Activated CD4-positive, alpha-beta memory T cell treated with anti-CD3 and anti-CD28 coated beads, Interleukin-2, amount 10 ng/mL, durations not matched to agents 7 days and 5 days (primary cell): ENCODE measurements at regions not wholly inside any gene's neighbourhood (a gene's known extent, or its start where the extent isn't known, plus 50 kb on each side); places are given as distances from the start of the nearest gene placed in this dataset.

ENCODE experiments used
- CTCF ChIA-PET: fragments of 350-600 bp; sonication (Branson Sonifier 250); formaldehyde crosslinking; loops from one replicate; lab custom pipeline; 2021; ENCODE audit warnings: antibody characterized with exemption, inconsistent platforms; lab: Charles Lee
- POLR2A ChIA-PET: fragments of 350-600 bp; sonication (Branson Sonifier 250); formaldehyde crosslinking; loops from one replicate; lab custom pipeline; 2021; ENCODE audit warnings: antibody characterized with exemption; lab: Charles Lee
- DNase-seq: peaks from one replicate; pipeline ENCODE4 v3.0.0-alpha.2; 2020
- H3K27ac Mint-ChIP-seq: one replicate; pipeline ENCODE4 v1.8.0; 2021; ENCODE audit warnings: mild to moderate bottlenecking, mixed read lengths
- H3K27me3 Mint-ChIP-seq: one replicate; pipeline ENCODE4 v1.8.0; 2021; ENCODE audit warnings: mixed read lengths
- H3K36me3 Mint-ChIP-seq: one replicate; pipeline ENCODE4 v1.8.0; 2021; ENCODE audit warnings: low read depth, mixed read lengths
- H3K4me1 Mint-ChIP-seq: one replicate; pipeline ENCODE4 v1.8.0; 2021; ENCODE audit warnings: mixed read lengths
- H3K4me3 Mint-ChIP-seq: one replicate; pipeline ENCODE4 v1.8.0; 2021; ENCODE audit warnings: mild to moderate bottlenecking, mixed read lengths
- H3K9me3 Mint-ChIP-seq: one replicate; pipeline ENCODE4 v1.8.0; 2021; ENCODE audit warnings: mixed read lengths

GRCh38 chr10:85195596-85195995, 867.2 kb downstream of the CCSER2 start:
- Mint-ChIP-seq H3K27me3 (no peaks in the 10 kb centered on the region), H3K27ac (no peak overlapping the region), H3K4me1 (no peaks in the 10 kb centered on the region), H3K36me3 (no peaks in the 10 kb centered on the region), H3K4me3 (no peak overlapping the region), H3K9me3 (peaks cover 4% of the 10 kb centered on the region)
- POLR2A ChIA-PET: no interaction called here
- CTCF ChIA-PET: no interaction called here
- DNase-seq: no peak

- no peak overlapping the region for H3K4me3 Mint-ChIP-seq
- no peaks in the 10 kb centered on the region for H3K27me3 Mint-ChIP-seq
- peaks cover 4% of the 10 kb centered on the region for H3K9me3 Mint-ChIP-seq
- H3K36me3 Mint-ChIP-seq: no peaks in the 10 kb centered on the region
- no peaks in the 10 kb centered on the region for H3K4me1 Mint-ChIP-seq
- CTCF ChIA-PET: no interaction called here
- DNase-seq: no peak
- no peak overlapping the region for H3K27ac Mint-ChIP-seq
- POLR2A ChIA-PET: no interaction called here
These were observed 876.4 kb downstream of the CCSER2 start for GRCh38 chr10:85204814-85205213.

GRCh38 chr10:85212526-85212925, 884.1 kb downstream of the CCSER2 start:
- Mint-ChIP-seq H3K9me3 (no peaks in the 10 kb centered on the region), H3K4me3 (no peak overlapping the region), H3K27ac (no peak overlapping the region), H3K36me3 (no peaks in the 10 kb centered on the region), H3K4me1 (no peaks in the 10 kb centered on the region), H3K27me3 (no peaks in the 10 kb centered on the region)
- ChIA-PET CTCF (no interaction called here), POLR2A (no interaction called here)
- DNase-seq: no peak

- Mint-ChIP-seq H3K4me3 (no peak overlapping the region), H3K9me3 (no peaks in the 10 kb centered on the region), H3K4me1 (no peaks in the 10 kb centered on the region), H3K27me3 (no peaks in the 10 kb centered on the region), H3K36me3 (no peaks in the 10 kb centered on the region), H3K27ac (no peak overlapping the region)
- ChIA-PET CTCF (no interaction called here), POLR2A (no interaction called here)
- DNase-seq: no peak
These were observed 885.1 kb downstream of the CCSER2 start for GRCh38 chr10:85213493-85213892.

GRCh38 chr10:85222300-85222699, 893.9 kb downstream of the CCSER2 start:
- no peak for DNase-seq
- H3K9me3 Mint-ChIP-seq: no peaks in the 10 kb centered on the region
- ChIA-PET CTCF (no interaction called here), POLR2A (no interaction called here)
- H3K27me3 Mint-ChIP-seq: no peaks in the 10 kb centered on the region
- no peaks in the 10 kb centered on the region for H3K36me3 Mint-ChIP-seq
- no peak overlapping the region for H3K27ac Mint-ChIP-seq
- no peak overlapping the region for H3K4me3 Mint-ChIP-seq
- no peaks in the 10 kb centered on the region for H3K4me1 Mint-ChIP-seq

- H3K4me1 Mint-ChIP-seq: no peaks in the 10 kb centered on the region
- no peak overlapping the region for H3K27ac Mint-ChIP-seq
- no peaks in the 10 kb centered on the region for H3K36me3 Mint-ChIP-seq
- POLR2A ChIA-PET: no interaction called here
- H3K27me3 Mint-ChIP-seq: no peaks in the 10 kb centered on the region
- DNase-seq: no peak
- H3K9me3 Mint-ChIP-seq: no peaks in the 10 kb centered on the region
- CTCF ChIA-PET: no interaction called here
- no peak overlapping the region for H3K4me3 Mint-ChIP-seq
These were observed 896.1 kb downstream of the CCSER2 start for GRCh38 chr10:85224366-85224940.

GRCh38 chr10:85225311-85225710, 896.9 kb downstream of the CCSER2 start:
- Mint-ChIP-seq H3K36me3 (no peaks in the 10 kb centered on the region), H3K9me3 (no peaks in the 10 kb centered on the region), H3K4me3 (no peak overlapping the region), H3K4me1 (no peaks in the 10 kb centered on the region), H3K27me3 (no peaks in the 10 kb centered on the region), H3K27ac (no peak overlapping the region)
- POLR2A ChIA-PET: no interaction called here
- CTCF ChIA-PET: no interaction called here
- DNase-seq: no peak

GRCh38 chr10:85226596-85226995, 898.2 kb downstream of the CCSER2 start:
- ChIA-PET POLR2A (no interaction called here), CTCF (no interaction called here)
- H3K36me3 Mint-ChIP-seq: no peaks in the 10 kb centered on the region
- no peaks in the 10 kb centered on the region for H3K4me1 Mint-ChIP-seq
- H3K27me3 Mint-ChIP-seq: no peaks in the 10 kb centered on the region
- H3K27ac Mint-ChIP-seq: no peak overlapping the region
- no peak for DNase-seq
- H3K4me3 Mint-ChIP-seq: no peak overlapping the region
- H3K9me3 Mint-ChIP-seq: no peaks in the 10 kb centered on the region

- Mint-ChIP-seq H3K36me3 (no peaks in the 10 kb centered on the region), H3K9me3 (no peaks in the 10 kb centered on the region), H3K27ac (no peak overlapping the region), H3K27me3 (no peaks in the 10 kb centered on the region), H3K4me3 (no peak overlapping the region), H3K4me1 (no peaks in the 10 kb centered on the region)
- DNase-seq: no peak
- ChIA-PET POLR2A (no interaction called here), CTCF (no interaction called here)
These were observed 900.3 kb downstream of the CCSER2 start for GRCh38 chr10:85228726-85229125.

- Mint-ChIP-seq H3K4me1 (no peaks in the 10 kb centered on the region), H3K27ac (no peak overlapping the region), H3K4me3 (no peak overlapping the region), H3K9me3 (no peaks in the 10 kb centered on the region), H3K36me3 (no peaks in the 10 kb centered on the region), H3K27me3 (no peaks in the 10 kb centered on the region)
- DNase-seq: no peak
- POLR2A ChIA-PET: no interaction called here
- CTCF ChIA-PET: no interaction called here
These were observed 903.3 kb downstream of the CCSER2 start for GRCh38 chr10:85231534-85232270.

GRCh38 chr10:85235258-85235657, 906.9 kb downstream of the CCSER2 start:
- Mint-ChIP-seq H3K9me3 (no peaks in the 10 kb centered on the region), H3K4me3 (no peak overlapping the region), H3K36me3 (no peaks in the 10 kb centered on the region), H3K27me3 (no peaks in the 10 kb centered on the region), H3K27ac (no peak overlapping the region), H3K4me1 (no peaks in the 10 kb centered on the region)
- POLR2A ChIA-PET: no interaction called here
- DNase-seq: no peak
- CTCF ChIA-PET: no interaction called here

- ChIA-PET POLR2A (no interaction called here), CTCF (no interaction called here)
- Mint-ChIP-seq H3K4me3 (no peak overlapping the region), H3K4me1 (no peaks in the 10 kb centered on the region), H3K27me3 (no peaks in the 10 kb centered on the region), H3K9me3 (no peaks in the 10 kb centered on the region), H3K36me3 (no peaks in the 10 kb centered on the region), H3K27ac (no peak overlapping the region)
- DNase-seq: no peak
These were observed 910.3 kb downstream of the CCSER2 start for GRCh38 chr10:85238676-85239075.

GRCh38 chr10:85250304-85250703, 921.9 kb downstream of the CCSER2 start:
- no peaks in the 10 kb centered on the region for H3K4me1 Mint-ChIP-seq
- ChIA-PET CTCF (no interaction called here), POLR2A (no interaction called here)
- H3K9me3 Mint-ChIP-seq: no peaks in the 10 kb centered on the region
- no peak for DNase-seq
- H3K4me3 Mint-ChIP-seq: no peak overlapping the region
- H3K27me3 Mint-ChIP-seq: no peaks in the 10 kb centered on the region
- no peaks in the 10 kb centered on the region for H3K36me3 Mint-ChIP-seq
- no peak overlapping the region for H3K27ac Mint-ChIP-seq

- Mint-ChIP-seq H3K9me3 (no peaks in the 10 kb centered on the region), H3K4me3 (no peak overlapping the region), H3K36me3 (no peaks in the 10 kb centered on the region), H3K4me1 (no peaks in the 10 kb centered on the region), H3K27ac (no peak overlapping the region), H3K27me3 (no peaks in the 10 kb centered on the region)
- DNase-seq: no peak
- ChIA-PET POLR2A (no interaction called here), CTCF (no interaction called here)
These were observed 928.1 kb downstream of the CCSER2 start for GRCh38 chr10:85256481-85256880.
